Heart left ventricle (tissue), 16 donors: ENCODE measurements at regions not wholly inside any gene's neighbourhood (a gene's known extent, or its start where the extent isn't known, plus 50 kb on each side); places are given as distances from the start of the nearest gene placed in this dataset.

Experiments used
- ATAC-seq, 4 donors: fragments of 200-7000 bp; cut with Tn5 transposase; one replicate each; pipeline ENCODE4 v1.9.1; 2020 to 2022; ENCODE audit warnings: moderate library complexity in 4 of 4, mild to moderate bottlenecking in 3 of 4, moderate number of reproducible peaks in 1 of 4
- DNase-seq, 5 donors: peaks; one replicate each; pipeline ENCODE4 v3.0.0-alpha.2; 2020
- H3K27ac ChIP-seq, 12 donors: fragments of 200-600 bp; sonication (generic) in 4 of 12; one replicate each; pipeline versions ENCODE4 v1.5.0 to v1.8.0; 2016 to 2022; ENCODE audit warnings: mild to moderate bottlenecking in 2 of 12
- H3K27me3 ChIP-seq, 9 donors: fragments of 200-600 bp; sonication (generic) in 2 of 9; one replicate each; pipeline versions ENCODE4 v1.5.1 to v1.8.0; 2016 to 2022; ENCODE audit warnings: mild to moderate bottlenecking in 3 of 9
- H3K36me3 ChIP-seq, 9 donors: fragments of 200-600 bp; sonication (generic) in 2 of 9; one replicate each; pipeline versions ENCODE4 v1.5.0 to v1.8.0; 2018 to 2022; ENCODE audit warnings: mild to moderate bottlenecking in 2 of 9
- H3K4me1 ChIP-seq, 12 donors: fragments of 200-600 bp; sonication (generic) in 4 of 12; one replicate each; pipeline versions ENCODE4 v1.5.0 to v1.8.0; 2016 to 2022; ENCODE audit warnings: mild to moderate bottlenecking in 3 of 12
- H3K4me3 ChIP-seq, 12 donors: fragments of 200-600 bp; sonication (generic) in 4 of 12; one replicate each; pipeline versions ENCODE4 v1.5.0 to v1.8.0; 2017 to 2022; ENCODE audit warnings: mild to moderate bottlenecking in 9 of 12, moderate library complexity in 4 of 12
- H3K9me3 ChIP-seq, 12 donors: fragments of 200-600 bp; sonication (generic) in 4 of 12; one replicate each; pipeline versions ENCODE4 v1.5.0 to v1.8.0; 2016 to 2022; ENCODE audit warnings: mild to moderate bottlenecking in 1 of 12
- POLR2A ChIP-seq, 2 donors: fragments of 450-650 bp; IDR thresholded peaks; one replicate each; pipeline ENCODE4 v1.6.1; 2017; ENCODE audit warnings: antibody characterized with exemption in 2 of 2, mild to moderate bottlenecking in 2 of 2, moderate library complexity in 2 of 2
- WGBS, 4 donors: extraction: QIAGEN DNeasy Blood & Tissue Kit in 2 of 4; methylation state at CpG; one replicate each; pipeline versions ENCODE4 v1.1.5 to v1.1.7; 2013 to 2018; 5-methylcytosine and 5-hydroxymethylcytosine counted together
- intact Hi-C, 10 donors: fragments of 100-400 bp; cut with DNase I; formaldehyde crosslinking; loops; one replicate each; pipeline versions ENCODE4 v1.11.1 to v1.14.2; 2022
- TF ChIP-seq, protein P1 (sequence below), 12 donors: fragments of 200-600 bp; sonication (generic) in 4 of 12; IDR thresholded peaks; one replicate each; pipeline versions ENCODE4 v1.5.0 to v1.8.0; 2018 to 2022; ENCODE audit warnings: antibody characterized with exemption in 12 of 12, mild to moderate bottlenecking in 5 of 12
- donor health status: ischemic (EF 13 %, LVEDD 7.1; RV severe dilation, severe dysfunction).
- donor health status: healthy with polysubstance abuse.
- donor health status: DM: no; HTN: yes; CAD: no.
- donor health status: DM: no; HTN: no; CAD: no.
- donor health status: ischemic (EF 25% LVEDD 6.9; RV normal size, moderate dysfunction).
- donor health status: ischemic (EF 25% LVEDD 5.7; RV mildly dilated, moderate dysfunction).
- donor health status: healthy.
- donor health status: DM: yes; HTN: yes; CAD: no.
- donor health status: ischemic (EF 35%, LVEDD 5.7; RV mildly dilated, moderate dysfunction).
- donor health status: nonischemic (EF 11% LVEDD 7.7; RV severe dilation, severe dysfunction).
- donor health status: DM: yes; HTN: yes; CAD: no.
- donor health status: PGD.
- donor health status: ischemic (EF 29% LVEDD 5.4; RV normal size, mild dysfunction).
- donor health status: nonischemic (EF 23%, LVEDD 6.1; RV moderate dilation, normal function).

DNA sequence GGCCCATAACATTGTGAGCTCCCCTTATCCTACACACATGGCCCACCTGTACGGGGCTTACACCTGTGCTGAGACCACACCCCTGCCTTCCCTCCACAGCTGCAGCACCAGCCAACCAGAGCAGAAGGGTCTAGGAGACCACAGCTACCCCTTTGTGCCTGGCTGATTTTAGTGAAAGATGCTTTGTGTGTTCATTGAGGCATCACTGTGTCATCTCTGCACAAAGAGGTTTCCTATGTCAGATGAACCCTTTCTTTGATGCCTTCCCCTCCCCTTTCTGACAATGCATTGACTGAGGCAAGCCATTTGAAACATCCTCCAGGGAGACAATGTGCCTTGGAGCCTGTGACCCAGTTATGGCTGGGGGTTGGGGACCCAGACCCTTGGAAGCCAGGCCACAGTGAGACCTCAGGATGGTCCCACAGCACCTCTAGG is 54.9 kb upstream of the SLC7A14 start:
- TF ChIP-seq, protein P1, sequence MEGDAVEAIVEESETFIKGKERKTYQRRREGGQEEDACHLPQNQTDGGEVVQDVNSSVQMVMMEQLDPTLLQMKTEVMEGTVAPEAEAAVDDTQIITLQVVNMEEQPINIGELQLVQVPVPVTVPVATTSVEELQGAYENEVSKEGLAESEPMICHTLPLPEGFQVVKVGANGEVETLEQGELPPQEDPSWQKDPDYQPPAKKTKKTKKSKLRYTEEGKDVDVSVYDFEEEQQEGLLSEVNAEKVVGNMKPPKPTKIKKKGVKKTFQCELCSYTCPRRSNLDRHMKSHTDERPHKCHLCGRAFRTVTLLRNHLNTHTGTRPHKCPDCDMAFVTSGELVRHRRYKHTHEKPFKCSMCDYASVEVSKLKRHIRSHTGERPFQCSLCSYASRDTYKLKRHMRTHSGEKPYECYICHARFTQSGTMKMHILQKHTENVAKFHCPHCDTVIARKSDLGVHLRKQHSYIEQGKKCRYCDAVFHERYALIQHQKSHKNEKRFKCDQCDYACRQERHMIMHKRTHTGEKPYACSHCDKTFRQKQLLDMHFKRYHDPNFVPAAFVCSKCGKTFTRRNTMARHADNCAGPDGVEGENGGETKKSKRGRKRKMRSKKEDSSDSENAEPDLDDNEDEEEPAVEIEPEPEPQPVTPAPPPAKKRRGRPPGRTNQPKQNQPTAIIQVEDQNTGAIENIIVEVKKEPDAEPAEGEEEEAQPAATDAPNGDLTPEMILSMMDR (IDR thresholded peaks at IDR 0.05): no peak
- TF ChIP-seq POLR2A (IDR thresholded peaks at IDR 0.05): no peak
- WGBS, 4 donors: 78 to 100% (median 86%) methylated on average over 1 of the region's 1 CpG
- no peak for ATAC-seq

DNA sequence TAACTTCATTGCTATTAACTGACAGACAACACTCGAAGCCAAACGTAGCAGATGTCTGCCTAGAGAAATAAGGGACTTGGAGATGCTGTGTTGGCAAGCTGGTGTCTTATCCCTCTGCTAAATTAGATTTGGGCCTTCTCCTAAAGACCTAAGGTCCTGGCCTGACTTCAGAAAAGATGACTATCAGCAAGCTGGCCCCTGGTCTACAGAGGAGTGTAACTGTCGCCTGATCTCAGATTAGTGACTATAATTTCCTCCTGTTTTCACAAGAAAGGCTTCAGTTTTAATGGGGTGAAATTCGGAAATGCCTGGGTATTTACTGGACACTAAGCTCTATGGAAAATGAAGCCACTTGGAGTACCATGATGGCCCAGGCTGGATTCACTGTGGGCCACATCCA is 53.1 kb upstream of the SLC7A14 start:
- intact Hi-C loops: no loop called here
- Histone ChIP-seq H3K4me1 (peaks cover 0 to 13% (median 8%) of the 10 kb centered on the region in 12 donors), H3K9me3 (no peaks in the 10 kb centered on the region), H3K27me3 (no peaks in the 10 kb centered on the region), H3K4me3 (no peak overlapping the region), H3K36me3 (no peaks in the 10 kb centered on the region), H3K27ac (no peak overlapping the region)
- WGBS, 4 donors: 70 to 87% (median 86%) methylated on average over 4 of the region's 4 CpGs
- TF ChIP-seq POLR2A (IDR thresholded peaks at IDR 0.05): no peak
- TF ChIP-seq, protein P1 (IDR thresholded peaks at IDR 0.05): no peak
- ATAC-seq (no peak), DNase-seq (no peak)

More for the DNA sequence above, 54.9 kb upstream of the SLC7A14 start:
- H3K27me3 ChIP-seq: no peaks in the 10 kb centered on the region
- no peaks in the 10 kb centered on the region for H3K9me3 ChIP-seq
- no peaks in the 10 kb centered on the region for H3K36me3 ChIP-seq
- H3K4me1 ChIP-seq: peaks cover 0 to 20% (median 8%) of the 10 kb centered on the region in 12 donors
- no peak overlapping the region for H3K4me3 ChIP-seq
- no peak for DNase-seq
- intact Hi-C loops: no loop called here
- H3K27ac ChIP-seq: no peak overlapping the region

DNA sequence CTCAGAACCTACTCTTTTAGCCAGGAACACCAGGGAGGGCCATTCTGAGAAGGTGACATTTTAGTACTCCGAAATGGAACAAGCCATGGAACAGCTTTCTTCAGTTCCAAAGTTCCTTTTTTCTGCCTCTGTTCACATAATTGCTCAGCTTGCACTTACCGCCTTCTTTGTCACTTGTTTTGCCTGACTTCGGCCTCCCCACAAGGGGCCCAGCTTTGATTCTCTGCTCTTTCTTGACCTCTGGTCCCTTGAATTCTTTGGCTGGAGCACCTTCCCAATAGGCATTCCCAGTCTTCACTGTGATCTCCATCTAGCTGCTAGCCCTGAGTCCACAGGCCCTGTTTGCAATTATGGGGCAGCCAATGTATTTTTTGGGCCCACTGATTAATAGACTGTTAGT is 51.4 kb upstream of the SLC7A14 start:
- WGBS, 4 donors: 92 to 99% (median 95%) methylated on average over 3 of the region's 3 CpGs
- no peak overlapping the region for H3K27ac ChIP-seq
- intact Hi-C loops: no loop called here

DNA sequence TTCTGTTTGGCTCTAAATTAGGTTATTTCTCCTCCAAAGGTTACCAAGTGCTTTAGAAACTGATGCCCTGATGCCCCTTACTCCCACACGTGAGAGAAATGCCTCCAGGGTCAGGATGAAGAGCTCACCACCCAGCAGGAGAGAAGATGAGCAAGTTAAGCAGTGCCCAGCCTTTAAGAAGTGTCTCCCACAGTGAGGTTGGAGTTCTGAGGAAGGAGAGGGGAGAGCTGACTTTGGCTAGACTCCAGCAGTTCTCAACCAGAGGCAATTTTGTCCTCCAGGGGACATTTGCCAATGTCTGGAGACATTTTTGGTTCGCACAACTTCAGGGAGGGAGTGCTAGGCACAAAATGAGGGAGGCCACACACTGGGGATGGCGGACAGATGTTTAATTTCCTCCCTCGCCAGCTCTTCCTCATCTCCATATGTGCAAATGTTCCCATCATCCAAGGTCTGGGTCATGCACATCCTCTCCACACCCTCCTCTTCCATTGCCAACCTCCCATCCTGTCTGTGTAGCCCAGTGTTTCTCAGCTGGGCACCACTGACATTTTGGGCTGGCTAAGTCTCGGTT is 50.6 kb upstream of the SLC7A14 start:
- TF ChIP-seq POLR2A (IDR thresholded peaks at IDR 0.05): no peak
- TF ChIP-seq, protein P1 (IDR thresholded peaks at IDR 0.05): no peak
- H3K27me3 ChIP-seq: no peaks in the 10 kb centered on the region
- no peaks in the 10 kb centered on the region for H3K36me3 ChIP-seq
- ATAC-seq (no peak), DNase-seq (no peak)
- no peaks in the 10 kb centered on the region for H3K9me3 ChIP-seq
- H3K4me3 ChIP-seq: no peak overlapping the region
- no peaks in the 10 kb centered on the region for H3K4me1 ChIP-seq
- H3K27ac ChIP-seq: no peak overlapping the region
- intact Hi-C loops: no loop called here
- 69 to 76% (median 72%) methylated on average over 5 of the region's 5 CpGs for WGBS, 4 donors

More for the DNA sequence above, 51.4 kb upstream of the SLC7A14 start:
- TF ChIP-seq, protein P1 (IDR thresholded peaks at IDR 0.05): no peak
- no peak for TF ChIP-seq POLR2A (IDR thresholded peaks at IDR 0.05)
- no peak for DNase-seq
- H3K36me3 ChIP-seq: no peaks in the 10 kb centered on the region
- H3K9me3 ChIP-seq: no peaks in the 10 kb centered on the region
- H3K27me3 ChIP-seq: no peaks in the 10 kb centered on the region
- no peak for ATAC-seq
- H3K4me1 ChIP-seq: no peaks in the 10 kb centered on the region
- no peak overlapping the region for H3K4me3 ChIP-seq
